SK-N-SH treated with all-trans-retinoic acid at 6 μM for 48 hours (cell line): ENCODE measurements at regions not wholly inside any gene's neighbourhood (a gene's known extent, or its start where the extent isn't known, plus 50 kb on each side); places are given as distances from the start of the nearest gene placed in this dataset.

Source experiments
- PPARA ChIP-seq: fragments of 250-450 bp; sonication (Bioruptor Pico); IDR thresholded peaks from 2 replicates; pipeline ENCODE4 v1.5.0; 2020; ENCODE audit warnings: mild to moderate bottlenecking, borderline replicate concordance
- RARB ChIP-seq: fragments of 250-450 bp; sonication (Bioruptor Pico); IDR thresholded peaks from 2 replicates; pipeline ENCODE4 v1.8.0; 2021; ENCODE audit warnings: mild to moderate bottlenecking, moderate library complexity
- TCF4 ChIP-seq: fragments of 250-450 bp; sonication (Bioruptor Pico); IDR thresholded peaks from 2 replicates; pipeline ENCODE4 v1.8.0; 2021; ENCODE audit warnings: mild to moderate bottlenecking, moderate library complexity, borderline replicate concordance
- TOX ChIP-seq: fragments of 250-450 bp; sonication (Bioruptor Pico); IDR thresholded peaks from 2 replicates; pipeline ENCODE4 v1.8.0; 2021; ENCODE audit warnings: mild to moderate bottlenecking, moderate library complexity, borderline replicate concordance

GRCh38 chr10:106000721-106001120 lies 1163.8 kb downstream of the SORCS1 start:
- no peak for TF ChIP-seq TOX (CRISPR knock-in tag)
- TF ChIP-seq PPARA (CRISPR knock-in tag) = no peak
- no peak for TF ChIP-seq RARB (CRISPR knock-in tag)
- TF ChIP-seq TCF4 (CRISPR knock-in tag) = no peak
